Right ventricle myocardium superior (tissue), 1 donor: ENCODE measurements at regions not wholly inside any gene's neighbourhood (a gene's known extent, or its start where the extent isn't known, plus 50 kb on each side); places are given as distances from the start of the nearest gene placed in this dataset.

Experiments used
- ATAC-seq: fragments of 200-7000 bp; cut with Tn5 transposase; one replicate; pipeline ENCODE4 v1.9.1; 2020; ENCODE audit warnings: mild to moderate bottlenecking; ENCODE audit not compliant: poor library complexity
- DNase-seq: peaks from one replicate; pipeline ENCODE4 v3.0.0-alpha.2; 2020
- intact Hi-C: fragments of 100-400 bp; cut with DNase I; formaldehyde crosslinking; loops from one replicate; pipeline ENCODE4 v1.11.2; 2022
- donor health status: DM: no; HTN: yes; CAD: no; lungs with severe emphysema.

GRCh38 chr4:136754810-136755530 is 777.3 kb downstream of the PCDH18 start:
- DNase-seq, result no peak
- no peak for ATAC-seq
- intact Hi-C loops, result no loop called here

- ATAC-seq (no peak), DNase-seq (no peak)
- intact Hi-C loops, result no loop called here
Measured at GRCh38 chr4:136751556-136751955, 780.7 kb downstream of the PCDH18 start.

- intact Hi-C loops, result no loop called here
- DNase-seq (no peak), ATAC-seq (no peak)
Measured at GRCh38 chr4:136750897-136751296, 781.4 kb downstream of the PCDH18 start.

- DNase-seq, result no peak
- intact Hi-C loops, result no loop called here
- no peak for ATAC-seq
Measured at GRCh38 chr4:136749989-136750388, 782.3 kb downstream of the PCDH18 start.

GRCh38 chr4:136748773-136749172 is 783.5 kb downstream of the PCDH18 start:
- ATAC-seq (peak; percentile 38), DNase-seq (no peak)
- intact Hi-C loops, result no loop called here

- ATAC-seq (peak; percentile 55), DNase-seq (no peak)
- intact Hi-C loops, result no loop called here
Measured at GRCh38 chr4:136748165-136748564, 784.1 kb downstream of the PCDH18 start.

- DNase-seq (no peak), ATAC-seq (no peak)
- intact Hi-C loops, result no loop called here
Measured at GRCh38 chr4:136743238-136743637, 789.1 kb downstream of the PCDH18 start.

- DNase-seq (no peak), ATAC-seq (no peak)
- intact Hi-C loops, result no loop called here
Measured at GRCh38 chr4:136742333-136742732, 790.0 kb downstream of the PCDH18 start.

GRCh38 chr4:136741468-136741867 is 790.8 kb downstream of the PCDH18 start:
- no peak for ATAC-seq
- no peak for DNase-seq
- intact Hi-C loops, result no loop called here

GRCh38 chr4:136740326-136740725 is 792.0 kb downstream of the PCDH18 start:
- DNase-seq (no peak), ATAC-seq (no peak)
- intact Hi-C loops, result no loop called here

DNA sequence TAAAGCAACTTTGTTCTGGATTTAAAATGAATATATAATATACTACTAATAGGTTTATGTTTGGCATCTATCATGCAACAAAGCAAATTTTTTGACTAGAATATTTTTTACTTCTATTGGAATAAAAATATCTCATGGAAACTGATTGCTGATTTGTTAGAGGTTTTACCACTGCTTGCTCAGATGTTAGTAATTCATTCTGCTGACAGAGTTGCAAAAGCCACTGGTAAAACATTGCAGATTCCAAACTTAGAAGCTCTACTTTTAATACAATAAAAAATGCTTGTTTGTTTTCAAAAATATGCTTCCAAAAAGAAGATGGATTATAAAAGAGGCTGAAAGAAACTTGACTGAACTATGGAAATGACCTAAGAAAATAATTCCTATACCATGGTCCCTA is 795.2 kb downstream of the PCDH18 start:
- intact Hi-C loops, result no loop called here
- ATAC-seq (no peak), DNase-seq (no peak)

GRCh38 chr4:136731025-136731424 is 801.3 kb downstream of the PCDH18 start:
- intact Hi-C loops, result no loop called here
- ATAC-seq, result no peak
- no peak for DNase-seq

DNA sequence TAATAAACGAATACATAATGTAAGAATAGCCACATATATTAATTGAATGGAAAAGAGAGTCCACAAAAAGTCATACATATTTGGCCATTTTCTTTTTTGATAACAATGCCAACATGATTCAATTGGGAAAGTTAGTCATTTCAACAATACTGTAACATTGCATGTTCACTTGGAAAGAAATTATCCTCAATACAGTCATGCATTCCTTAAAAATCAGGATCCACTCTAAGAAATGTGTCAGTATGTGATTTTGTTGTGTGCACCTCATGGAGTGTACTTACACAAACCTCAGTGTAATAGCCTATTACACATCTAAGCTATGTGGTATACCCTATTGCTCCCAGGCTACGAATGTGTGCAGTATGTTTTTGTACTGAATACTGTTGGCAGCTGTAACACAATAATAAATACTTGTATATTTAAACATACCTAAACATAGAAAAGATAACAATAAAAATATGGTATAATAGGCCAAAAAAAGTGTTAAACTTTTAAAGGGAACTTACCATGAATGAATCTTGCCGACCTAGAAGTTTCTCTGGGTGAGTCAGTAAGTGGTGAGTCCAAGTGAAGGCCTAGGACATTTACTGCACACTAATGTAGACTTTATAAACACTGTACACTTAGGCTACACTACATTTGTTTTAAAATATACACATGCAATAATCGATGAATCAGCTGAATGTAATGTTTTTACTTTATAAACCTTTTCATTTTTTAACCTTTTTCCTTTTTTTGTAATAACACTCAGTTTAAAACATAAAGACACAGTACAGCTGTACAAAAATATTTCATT is 806.8 kb downstream of the PCDH18 start:
- intact Hi-C loops, result no loop called here
- DNase-seq, result no peak
- no peak for ATAC-seq

GRCh38 chr4:136713140-136713539 is 819.2 kb downstream of the PCDH18 start:
- ATAC-seq (no peak), DNase-seq (no peak)
- intact Hi-C loops, result no loop called here

DNA sequence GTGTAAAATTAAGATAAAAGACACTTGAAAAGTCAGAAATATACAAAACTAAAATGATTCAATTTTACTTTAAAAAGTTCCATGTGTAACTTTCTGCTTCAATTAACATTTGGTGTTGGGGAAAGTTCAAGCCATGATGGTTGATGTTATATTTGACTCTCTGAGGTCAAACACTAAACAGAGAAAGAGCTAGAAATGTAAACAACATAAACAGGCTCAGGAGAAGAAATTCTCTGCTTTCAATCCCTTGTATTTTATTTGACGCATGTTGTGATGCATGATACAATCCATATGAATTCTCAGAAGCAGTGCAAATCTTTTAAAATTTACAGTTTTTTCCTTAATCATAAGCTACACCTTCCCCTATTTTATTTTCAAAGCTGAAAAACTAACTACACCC is 822.4 kb downstream of the PCDH18 start:
- DNase-seq (no peak), ATAC-seq (no peak)
- intact Hi-C loops, result no loop called here

GRCh38 chr4:136706942-136707341 is 825.4 kb downstream of the PCDH18 start:
- no peak for DNase-seq
- no peak for ATAC-seq
- intact Hi-C loops, result no loop called here

GRCh38 chr4:136699905-136700304 is 832.4 kb downstream of the PCDH18 start:
- intact Hi-C loops, result no loop called here
- DNase-seq (no peak), ATAC-seq (no peak)

DNA sequence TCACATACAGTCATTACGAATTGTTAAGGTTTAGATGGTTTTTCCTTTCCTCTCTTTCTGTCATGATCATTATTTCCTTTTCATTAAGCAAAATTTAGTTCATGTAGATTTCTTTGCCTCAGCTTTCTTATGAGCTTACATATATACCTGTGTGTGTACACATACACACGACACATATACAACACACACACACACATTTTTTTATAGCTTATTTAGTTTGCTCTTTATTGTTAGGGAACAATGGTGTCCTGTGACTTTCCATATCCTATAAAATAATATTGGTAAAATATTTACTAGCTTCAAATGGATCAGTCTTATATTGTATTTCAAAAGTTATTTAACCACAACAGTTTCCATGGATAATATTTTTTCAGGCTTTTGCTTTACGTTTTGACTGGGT is 840.7 kb downstream of the PCDH18 start:
- intact Hi-C loops, result no loop called here

GRCh38 chr4:136690360-136690759 is 841.9 kb downstream of the PCDH18 start:
- DNase-seq (no peak), ATAC-seq (no peak)
- intact Hi-C loops, result no loop called here

More for the DNA sequence above, 840.7 kb downstream of the PCDH18 start:
- DNase-seq (no peak), ATAC-seq (no peak)

- ATAC-seq, result no peak
- DNase-seq, result no peak
- intact Hi-C loops, result no loop called here
Measured at GRCh38 chr4:136687596-136687995, 844.7 kb downstream of the PCDH18 start.
